ENCODE measurements at regions not wholly inside any gene's neighbourhood (a gene's known extent, or its start where the extent isn't known, plus 50 kb on each side); places are given as distances from the start of the nearest gene placed in this dataset.
"Not testable (repeated sequence)": the region's sequence is repeated elsewhere in the genome, so short reads cannot be mapped to it uniquely, and the experiment has no call there.

- no peak for DNase-seq
Observed at GRCh38 chr12:131561891-131562684, 148.8 kb upstream of the SFSWAP start.

DNA sequence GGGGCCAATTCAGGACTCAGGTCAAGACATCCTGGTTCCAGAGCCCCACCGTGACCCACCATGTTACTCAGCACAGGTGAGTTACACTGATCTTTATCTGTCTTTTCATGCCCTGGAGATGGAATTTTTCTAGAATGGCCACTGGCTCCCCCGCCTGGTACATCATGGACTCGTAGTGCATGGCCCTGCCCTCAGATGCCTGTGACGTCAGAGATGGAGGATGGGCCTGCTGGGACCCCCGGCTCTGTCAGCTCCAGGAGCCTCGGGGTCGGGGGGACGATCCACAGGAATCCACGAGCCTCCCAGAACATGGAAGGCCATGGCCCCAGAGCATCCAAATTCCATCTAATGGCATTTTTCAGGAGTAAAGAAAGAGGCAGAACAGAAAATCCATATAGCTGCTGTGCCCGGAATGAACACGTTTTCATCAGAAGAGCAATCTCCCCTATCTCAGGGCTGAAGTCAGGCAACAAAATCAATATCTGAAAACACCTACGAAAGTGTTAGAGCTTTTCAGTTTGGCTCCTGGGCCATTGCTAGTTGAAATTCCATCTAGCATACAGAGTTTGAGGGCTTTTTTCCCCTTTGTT is 146.7 kb upstream of the SFSWAP start:
- DNase-seq, result not testable (repeated sequence)

DNA sequence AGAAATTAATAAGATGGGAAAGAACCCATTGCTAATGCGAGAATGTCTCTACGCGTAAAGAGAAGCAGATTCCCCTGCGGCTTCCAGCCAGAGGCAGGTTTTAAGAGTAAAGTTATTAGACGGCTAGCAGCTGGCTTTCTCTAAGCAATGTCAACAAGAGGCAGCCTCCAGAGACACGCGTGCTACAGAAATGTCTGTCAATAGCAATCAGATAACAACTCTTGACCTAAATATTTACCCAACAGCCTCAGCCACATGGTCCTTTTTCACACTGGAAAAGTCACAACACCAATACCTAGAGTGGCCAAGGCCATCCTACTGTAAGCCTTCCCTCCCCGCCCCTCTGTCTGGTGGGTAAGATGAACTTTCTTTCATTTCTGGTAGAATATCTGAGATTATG is 146.0 kb upstream of the SFSWAP start:
- DNase-seq, result no peak

GRCh38 chr12:131565267-131566015 is 145.4 kb upstream of the SFSWAP start:
- DNase-seq, result no peak

- no peak for DNase-seq
Observed at GRCh38 chr12:131568336-131568735, 142.6 kb upstream of the SFSWAP start.

- no peak for DNase-seq
Observed at GRCh38 chr12:131570596-131570995, 140.3 kb upstream of the SFSWAP start.

DNA sequence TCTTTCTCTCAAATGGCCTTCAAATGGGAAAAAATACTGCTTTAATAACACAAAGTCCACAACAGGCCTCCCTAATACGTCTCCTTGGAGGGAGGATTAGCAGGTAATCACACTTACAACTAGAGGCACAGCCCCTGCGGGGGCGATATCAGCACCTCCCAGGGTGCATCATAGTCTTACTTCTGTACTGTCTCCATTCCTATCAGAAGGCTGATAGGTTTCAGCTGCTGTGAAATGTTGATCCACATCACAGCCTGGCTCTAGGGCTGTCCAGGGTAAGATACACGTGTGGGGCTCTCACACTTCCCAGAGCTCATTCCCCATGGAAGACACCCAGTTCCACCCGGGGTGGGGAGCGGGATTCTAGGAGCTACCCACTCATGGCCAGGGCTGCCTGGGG is 139.1 kb upstream of the SFSWAP start:
- DNase-seq, result no peak

DNA sequence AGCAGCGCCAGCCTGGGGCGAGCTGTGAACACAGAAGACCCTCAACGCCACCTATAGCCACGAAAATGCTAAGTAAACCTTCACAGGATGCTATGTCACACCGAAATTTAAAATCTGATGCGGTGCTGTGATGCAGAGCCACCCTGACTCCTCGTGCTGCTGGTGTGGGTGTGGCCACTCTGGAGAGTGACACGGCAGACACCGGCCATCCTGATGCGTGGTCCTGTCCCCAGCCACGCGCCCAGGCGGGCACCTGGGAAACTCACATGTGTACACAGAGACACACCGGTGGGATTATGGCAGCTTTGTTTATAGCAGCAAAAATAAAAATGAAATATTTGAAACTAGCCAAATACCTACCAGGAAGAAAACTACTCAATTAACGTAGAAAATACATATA is 138.3 kb upstream of the SFSWAP start:
- no peak for DNase-seq

GRCh38 chr12:131573631-131574394 is 137.1 kb upstream of the SFSWAP start:
- DNase-seq, result no peak

DNA sequence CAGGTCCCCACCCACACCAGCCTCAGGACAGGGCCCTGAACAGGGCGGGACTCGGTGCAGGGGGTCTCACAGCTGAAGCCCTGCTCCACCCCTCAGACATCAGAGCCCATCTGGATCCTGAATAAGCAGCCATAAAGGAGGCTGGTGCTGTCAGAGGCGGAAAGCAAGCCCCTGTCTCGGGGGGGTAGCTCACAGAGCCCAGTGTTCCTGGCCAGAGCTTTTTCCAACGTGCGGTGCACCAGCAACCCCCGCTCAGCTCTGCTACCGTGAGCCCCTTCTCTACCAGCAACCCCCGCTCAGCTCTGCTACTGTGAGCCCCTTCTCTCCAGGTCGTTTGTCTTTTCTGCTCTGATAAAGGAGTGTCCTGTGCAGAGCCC is 136.5 kb upstream of the SFSWAP start:
- no peak for DNase-seq

DNA sequence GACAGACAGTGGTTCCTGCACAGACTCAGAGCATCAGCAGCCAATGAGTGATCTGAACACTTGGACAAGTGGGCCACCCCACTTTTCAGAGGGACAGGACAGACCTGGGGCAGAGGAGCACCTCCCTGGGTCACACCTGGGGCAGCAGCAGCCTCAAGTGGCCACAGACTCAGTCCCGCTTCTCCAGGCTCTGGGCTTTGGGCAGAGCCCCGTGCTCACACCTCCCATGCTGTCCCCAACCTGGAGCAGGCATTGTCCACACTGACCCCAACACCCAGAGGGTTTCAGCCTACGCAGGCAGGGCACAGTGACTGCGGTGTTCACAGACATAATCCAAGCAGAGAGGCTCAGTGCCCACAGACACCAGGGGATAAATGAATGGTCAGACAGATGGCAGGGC is 135.5 kb upstream of the SFSWAP start:
- DNase-seq, result no peak

DNA sequence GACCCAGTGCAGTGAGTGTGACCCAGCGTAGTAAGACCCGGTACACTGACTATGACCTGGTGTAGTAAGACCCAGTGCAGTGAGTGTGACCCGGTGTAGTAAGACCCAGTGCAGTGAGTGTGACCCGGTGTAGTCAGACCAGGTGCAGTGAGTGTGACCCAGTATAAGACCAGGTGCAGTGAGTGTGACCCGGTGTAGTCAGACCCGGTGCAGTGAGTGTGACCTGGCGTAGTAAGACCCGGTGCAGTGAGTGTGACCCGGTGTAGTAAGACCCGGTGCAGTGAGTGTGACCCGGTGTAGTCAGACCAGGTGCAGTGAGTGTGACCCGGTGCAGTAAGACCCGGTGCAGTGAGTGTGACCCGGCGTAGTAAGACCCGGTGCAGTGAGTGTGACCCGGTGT is 134.2 kb upstream of the SFSWAP start:
- DNase-seq, result not testable (repeated sequence)

DNA sequence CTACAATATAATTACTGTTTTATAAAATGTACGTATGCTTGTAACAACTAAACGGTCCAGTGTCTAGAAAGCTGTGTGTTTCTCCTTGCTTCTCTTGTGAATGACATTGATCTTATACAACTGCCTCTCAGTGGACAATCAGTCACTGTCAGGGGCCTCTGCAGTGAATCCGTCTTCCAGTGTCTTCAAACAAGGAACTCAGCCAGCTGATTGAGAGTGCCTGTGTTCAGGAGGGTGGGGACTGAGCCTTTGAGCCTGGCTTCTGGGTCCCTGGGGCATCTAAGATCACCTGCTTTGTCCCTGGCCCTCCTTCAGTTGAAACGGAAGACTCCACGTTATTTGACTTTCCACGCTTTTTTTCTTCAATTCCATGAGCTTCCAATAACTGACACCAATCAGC is 133.1 kb upstream of the SFSWAP start:
- DNase-seq, result no peak

DNA sequence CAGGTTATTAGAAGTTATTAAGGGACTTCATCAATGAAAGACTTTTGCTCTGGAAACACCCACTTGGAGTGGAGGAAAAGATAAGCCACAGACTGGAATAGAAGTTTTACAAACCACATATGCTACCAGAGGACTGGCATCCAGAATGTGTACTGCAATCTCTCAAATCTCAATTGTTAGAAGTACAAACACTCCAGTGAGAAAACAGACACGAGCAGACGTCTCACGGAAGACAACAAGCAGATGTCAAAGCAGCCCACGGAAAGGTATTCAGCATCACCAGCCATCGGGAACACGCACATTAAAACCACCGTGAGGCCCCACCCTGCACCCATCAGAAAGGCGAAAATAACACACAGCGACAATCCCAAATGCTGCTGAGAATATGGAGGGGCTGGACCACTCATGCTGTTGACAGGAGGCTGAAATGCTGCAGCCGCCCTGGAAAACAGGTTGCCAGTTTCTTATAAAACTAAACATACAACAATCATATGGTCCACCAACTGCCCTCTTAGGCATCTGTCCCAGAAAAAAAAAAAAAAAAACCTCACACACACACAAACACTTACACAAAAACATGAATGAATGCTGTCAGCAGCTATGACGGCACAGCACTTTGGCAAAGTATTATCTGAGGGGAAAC is 131.9 kb upstream of the SFSWAP start:
- no peak for DNase-seq

- DNase-seq, result no peak
Observed at GRCh38 chr12:131583090-131583712, 127.7 kb upstream of the SFSWAP start.

GRCh38 chr12:131586269-131586668 is 124.6 kb upstream of the SFSWAP start:
- no peak for DNase-seq

DNA sequence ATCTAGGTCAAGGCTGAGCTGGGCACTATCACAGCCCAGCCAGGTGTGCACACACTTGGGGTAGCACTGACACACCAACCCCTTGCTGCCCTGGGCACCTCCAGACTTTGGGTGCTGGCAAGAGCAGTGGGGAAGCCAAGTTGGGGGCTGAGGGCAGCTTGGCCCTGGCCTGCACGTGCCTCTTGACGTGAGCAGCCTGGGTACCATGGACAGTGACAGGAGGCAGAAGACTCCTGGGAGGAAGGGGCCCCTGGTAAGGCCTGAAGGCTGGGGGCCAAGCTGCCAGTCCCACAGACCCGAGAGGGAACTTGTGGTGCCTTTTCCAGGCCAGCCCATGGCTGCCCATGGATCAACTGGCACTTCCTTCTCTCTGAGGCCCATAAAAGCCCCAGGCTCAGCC is 124.1 kb upstream of the SFSWAP start:
- DNase-seq, result no peak

DNA sequence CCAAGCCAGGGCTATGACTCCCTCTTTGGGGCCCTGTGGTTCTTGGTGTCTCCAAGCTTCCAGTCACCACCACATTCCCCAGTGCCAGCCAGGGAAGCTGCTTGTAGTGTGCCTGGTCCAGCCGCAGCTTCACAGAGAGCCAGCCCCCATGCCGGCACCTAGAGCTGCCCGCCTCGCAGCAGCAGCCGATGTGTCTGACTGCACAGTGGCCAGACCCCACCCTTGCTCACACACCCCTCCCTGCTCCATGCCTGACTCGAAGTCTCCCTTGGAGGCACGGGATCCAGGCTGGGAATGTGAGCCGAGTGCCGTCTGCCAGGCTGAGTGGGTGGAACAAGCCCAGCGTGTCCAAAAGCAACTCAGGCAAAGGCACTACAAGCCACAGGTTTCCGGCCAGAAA is 123.3 kb upstream of the SFSWAP start:
- DNase-seq, result no peak

DNA sequence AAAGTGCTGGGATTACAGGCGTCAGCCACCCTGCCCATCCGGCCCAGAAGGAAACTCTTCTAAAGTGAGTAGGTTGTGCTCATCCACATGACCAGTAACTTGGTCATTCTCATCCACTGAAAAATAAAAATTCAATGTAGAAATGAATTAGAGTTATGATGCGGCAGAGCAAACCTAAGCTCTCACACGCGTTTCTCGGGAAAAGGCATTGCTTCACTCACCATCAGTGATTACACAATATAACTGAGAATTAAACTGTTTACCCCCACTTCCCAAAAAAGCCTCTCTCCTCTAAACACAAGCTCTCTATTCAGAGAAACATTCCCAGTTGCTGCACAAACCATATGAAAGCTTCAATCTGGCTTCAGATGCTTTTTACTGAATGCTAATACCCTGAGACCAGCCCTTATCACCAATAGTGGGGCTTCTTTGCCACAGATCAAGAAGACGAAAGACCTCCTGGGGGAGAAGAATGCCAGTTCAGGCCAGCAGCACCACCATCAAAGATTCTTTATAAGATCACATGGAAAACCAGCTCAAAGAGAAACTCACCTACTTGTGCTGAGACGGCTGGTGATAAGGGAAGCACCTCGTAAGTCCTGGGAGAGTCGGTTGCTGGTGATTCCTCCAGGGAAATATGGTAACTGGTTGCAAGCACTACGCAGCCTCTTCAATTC is 121.5 kb upstream of the SFSWAP start:
- no peak for DNase-seq

DNA sequence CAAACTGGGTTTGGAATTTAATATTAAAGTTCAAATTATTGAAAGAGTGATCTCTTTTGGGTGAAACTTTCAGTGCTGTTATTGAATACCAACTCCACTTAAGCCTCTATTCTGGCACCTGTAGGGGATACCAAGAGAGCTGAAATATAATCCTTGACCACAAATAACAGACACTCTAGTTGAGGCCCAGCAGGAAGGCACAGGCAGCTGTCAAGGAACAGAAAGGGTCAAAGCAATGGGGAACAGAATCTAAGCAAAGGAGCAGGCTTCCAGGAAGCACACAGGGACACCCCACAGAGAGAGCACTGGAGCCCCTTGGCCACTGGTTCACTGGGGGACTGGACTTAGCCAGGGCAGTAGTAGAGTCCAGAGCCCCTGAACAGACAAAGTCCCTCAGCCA is 120.9 kb upstream of the SFSWAP start:
- no peak for DNase-seq
